B cell (primary cell): ENCODE measurements at regions not wholly inside any gene's neighbourhood (a gene's known extent, or its start where the extent isn't known, plus 50 kb on each side); places are given as distances from the start of the nearest gene placed in this dataset.

Experiments used
- ATAC-seq: fragments of 200-7000 bp; cut with Tn5 transposase; one replicate; pipeline ENCODE4 v1.10.0; 2021; ENCODE audit warnings: low read depth, mild to moderate bottlenecking, moderate number of reproducible peaks, moderate library complexity
- CTCF ChIA-PET: fragments of 350-600 bp; sonication (Branson Sonifier 250); formaldehyde crosslinking; loops from one replicate; lab custom pipeline; 2021; ENCODE audit warnings: antibody characterized with exemption, inconsistent platforms; lab: Charles Lee
- POLR2A ChIA-PET: fragments of 350-600 bp; sonication (Branson Sonifier 250); formaldehyde crosslinking; loops from one replicate; lab custom pipeline; 2021; ENCODE audit warnings: antibody characterized with exemption; lab: Charles Lee
- DNase-seq: peaks from one replicate; pipeline ENCODE4 v3.0.0; 2013
- H2AFZ ChIP-seq: 2 replicates; pipeline ENCODE4 v1.6.1; 2012; ENCODE audit warnings: mild to moderate bottlenecking, low read depth, low read length; ENCODE audit not compliant: insufficient read depth, poor library complexity, severe bottlenecking
- H3K27ac ChIP-seq, 2 donors: 1 replicate in 1 of 2; 2 replicates in 1 of 2; pipeline ENCODE4 v1.5.1; 2012 to 2013; ENCODE audit warnings: low read length in 2 of 2, mild to moderate bottlenecking in 2 of 2, moderate library complexity in 1 of 2
- H3K27me3 ChIP-seq, 4 experiments: fragments of 200-600 bp in 1 of 4; sonication (generic) in 1 of 4; replicated peaks in 1 of 4; 1 replicate in 2 of 4; 2 replicates in 2 of 4; pipeline versions ENCODE4 v1.6.1 to v1.7.0; 2013 to 2016; ENCODE audit warnings: low read length in 3 of 4, mild to moderate bottlenecking in 2 of 4, mixed read lengths in 1 of 4, moderate library complexity in 1 of 4; ENCODE audit not compliant: insufficient read depth in 4 of 4, control insufficient read depth in 3 of 4; ENCODE audit errors: control extremely low read depth in 1 of 4
- H3K36me3 ChIP-seq, 2 experiments: replicated peaks in 1 of 2; 1 replicate in 1 of 2; 2 replicates in 1 of 2; pipeline versions ENCODE4 v1.6.1 to v1.7.1; 2013; ENCODE audit warnings: low read length in 1 of 2; ENCODE audit not compliant: insufficient read depth in 2 of 2, control insufficient read depth in 1 of 2; ENCODE audit errors: control extremely low read depth in 1 of 2, extremely low read depth in 1 of 2
- H3K4me1 ChIP-seq, 2 donors: fragments of 200-600 bp in 1 of 2; sonication (generic) in 1 of 2; 1 replicate in 1 of 2; 2 replicates in 1 of 2; pipeline versions ENCODE4 v1.5.1 to v1.6.1; 2013 to 2017; ENCODE audit warnings: low read length in 2 of 2; ENCODE audit not compliant: control insufficient read depth in 2 of 2, insufficient read depth in 2 of 2
- H3K4me2 ChIP-seq: replicated peaks from 2 replicates; pipeline ENCODE3; 2012; ENCODE audit warnings: mild to moderate bottlenecking, low read depth, low read length; ENCODE audit not compliant: poor library complexity, severe bottlenecking
- H3K4me3 ChIP-seq, 5 experiments: fragments of 200-600 bp in 1 of 5; sonication (generic) in 1 of 5; 1 replicate in 3 of 5; 2 replicates in 2 of 5; pipeline versions ENCODE4 v1.5.1 to v1.7.0; 2011 to 2016; ENCODE audit warnings: low read length in 4 of 5, mild to moderate bottlenecking in 4 of 5, low read depth in 2 of 5, control low read depth in 1 of 5, moderate library complexity in 1 of 5; ENCODE audit not compliant: insufficient read depth in 1 of 5; ENCODE audit errors: control extremely low read depth in 1 of 5, extremely low read depth in 1 of 5
- H3K79me2 ChIP-seq: fragments of 200-600 bp; sonication (generic); one replicate; pipeline ENCODE4 v1.6.0; 2016; ENCODE audit warnings: low read length; ENCODE audit not compliant: control insufficient read depth, insufficient read depth
- H3K9ac ChIP-seq: fragments of 200-600 bp; sonication (generic); 2 replicates; pipeline ENCODE4 v1.6.1; 2017; ENCODE audit warnings: mild to moderate bottlenecking, low read length, moderate library complexity
- H3K9me3 ChIP-seq, 3 donors: one replicate each; pipeline versions ENCODE4 v1.6.1 to v1.7.1; 2013; ENCODE audit warnings: low read length in 2 of 3; ENCODE audit not compliant: control insufficient read depth in 2 of 3, insufficient read depth in 1 of 3; ENCODE audit errors: control extremely low read depth in 1 of 3
- H4K20me1 ChIP-seq: 2 replicates; pipeline ENCODE4 v1.6.0; 2012; ENCODE audit warnings: mild to moderate bottlenecking, low read length; ENCODE audit not compliant: insufficient read depth, control insufficient read depth, poor library complexity, severe bottlenecking
- H3K27ac Mint-ChIP-seq: one replicate; pipeline ENCODE4 v1.8.0; 2021; ENCODE audit warnings: mixed read lengths
- H3K27me3 Mint-ChIP-seq: one replicate; pipeline ENCODE4 v1.8.0; 2021; ENCODE audit warnings: mixed read lengths
- H3K4me1 Mint-ChIP-seq: one replicate; pipeline ENCODE4 v1.8.0; 2021; ENCODE audit warnings: mixed read lengths
- H3K4me3 Mint-ChIP-seq: one replicate; pipeline ENCODE4 v1.8.0; 2021; ENCODE audit warnings: mixed read lengths
- H3K9me3 Mint-ChIP-seq: one replicate; pipeline ENCODE4 v1.8.0; 2022; ENCODE audit warnings: mixed read lengths; ENCODE audit not compliant: insufficient read depth
- EZH2 ChIP-seq: IDR thresholded peaks from 2 replicates; pipeline ENCODE4 v1.6.1; 2012; ENCODE audit warnings: borderline replicate concordance, low read depth, mild to moderate bottlenecking, moderate library complexity, low read length; ENCODE audit not compliant: insufficient read depth, poor library complexity, severe bottlenecking
- WGBS: methylation state at CpG from one replicate; pipeline ENCODE4 v1.1.5; 2013; ENCODE audit warnings: missing lambda C conversion rate; ENCODE audit not compliant: insufficient coverage; 5-methylcytosine and 5-hydroxymethylcytosine counted together
- intact Hi-C: fragments of 100-400 bp; cut with micrococcal nuclease; formaldehyde crosslinking; loops from one replicate; pipeline ENCODE4 v1.10.0; 2022
- TF ChIP-seq, protein P1 (sequence below): fragments of 200-600 bp; IDR thresholded peaks from one replicate; pipeline ENCODE4 v1.8.0; 2022; ENCODE audit warnings: antibody characterized with exemption, mild to moderate bottlenecking

DNA sequence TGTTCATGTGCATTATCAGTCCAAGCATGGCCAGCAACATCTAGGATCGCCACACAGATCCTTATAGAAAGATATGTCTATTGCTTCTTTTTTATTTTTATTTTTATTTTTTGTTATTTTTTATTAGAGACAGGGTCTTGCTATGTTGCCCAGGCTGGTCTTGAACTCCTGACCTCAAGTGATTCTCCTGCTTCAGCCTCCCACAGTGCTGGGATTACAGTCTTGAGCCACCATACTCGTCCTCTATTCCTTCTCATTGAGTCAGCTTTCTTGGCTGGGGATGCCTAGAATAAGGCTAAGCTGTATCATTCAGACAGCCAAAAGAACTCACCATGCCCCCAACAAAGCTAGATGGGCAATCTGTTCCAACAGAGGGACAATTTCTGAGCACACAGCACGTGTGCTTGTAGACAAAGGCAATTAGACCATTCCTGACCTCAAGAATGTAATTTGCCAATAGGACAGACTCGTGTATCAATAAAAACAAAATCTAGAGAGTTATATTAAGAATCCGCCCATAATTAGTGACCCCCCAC lies 264.0 kb upstream of the NEBL start:
- Mint-ChIP-seq H3K9me3 (peaks cover 2% of the 10 kb centered on the region), H3K27me3 (no peaks in the 10 kb centered on the region), H3K4me3 (no peak overlapping the region), H3K4me1 (no peaks in the 10 kb centered on the region), H3K27ac (no peak overlapping the region)
- Histone ChIP-seq H2AFZ (no peak overlapping the region), H3K4me2 (no peak overlapping the region), H3K79me2 (no peaks in the 10 kb centered on the region), H3K27me3 (no peaks in the 10 kb centered on the region), H3K27ac (no peak overlapping the region), H3K4me3 (no peak overlapping the region), H4K20me1 (no peaks in the 10 kb centered on the region), H3K9ac (no peak overlapping the region), H3K36me3 (no peaks in the 10 kb centered on the region), H3K4me1 (no peaks in the 10 kb centered on the region), H3K9me3 (no peaks in the 10 kb centered on the region)
- WGBS = no CpG with 5 or more reads among the region's 5 CpGs
- no peak for DNase-seq
- ChIA-PET POLR2A (no interaction called here), CTCF (no interaction called here)
- no peak for ATAC-seq
- TF ChIP-seq, protein P1, sequence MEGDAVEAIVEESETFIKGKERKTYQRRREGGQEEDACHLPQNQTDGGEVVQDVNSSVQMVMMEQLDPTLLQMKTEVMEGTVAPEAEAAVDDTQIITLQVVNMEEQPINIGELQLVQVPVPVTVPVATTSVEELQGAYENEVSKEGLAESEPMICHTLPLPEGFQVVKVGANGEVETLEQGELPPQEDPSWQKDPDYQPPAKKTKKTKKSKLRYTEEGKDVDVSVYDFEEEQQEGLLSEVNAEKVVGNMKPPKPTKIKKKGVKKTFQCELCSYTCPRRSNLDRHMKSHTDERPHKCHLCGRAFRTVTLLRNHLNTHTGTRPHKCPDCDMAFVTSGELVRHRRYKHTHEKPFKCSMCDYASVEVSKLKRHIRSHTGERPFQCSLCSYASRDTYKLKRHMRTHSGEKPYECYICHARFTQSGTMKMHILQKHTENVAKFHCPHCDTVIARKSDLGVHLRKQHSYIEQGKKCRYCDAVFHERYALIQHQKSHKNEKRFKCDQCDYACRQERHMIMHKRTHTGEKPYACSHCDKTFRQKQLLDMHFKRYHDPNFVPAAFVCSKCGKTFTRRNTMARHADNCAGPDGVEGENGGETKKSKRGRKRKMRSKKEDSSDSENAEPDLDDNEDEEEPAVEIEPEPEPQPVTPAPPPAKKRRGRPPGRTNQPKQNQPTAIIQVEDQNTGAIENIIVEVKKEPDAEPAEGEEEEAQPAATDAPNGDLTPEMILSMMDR = no peak
- no peak for TF ChIP-seq EZH2
- intact Hi-C loops = no loop called here

DNA sequence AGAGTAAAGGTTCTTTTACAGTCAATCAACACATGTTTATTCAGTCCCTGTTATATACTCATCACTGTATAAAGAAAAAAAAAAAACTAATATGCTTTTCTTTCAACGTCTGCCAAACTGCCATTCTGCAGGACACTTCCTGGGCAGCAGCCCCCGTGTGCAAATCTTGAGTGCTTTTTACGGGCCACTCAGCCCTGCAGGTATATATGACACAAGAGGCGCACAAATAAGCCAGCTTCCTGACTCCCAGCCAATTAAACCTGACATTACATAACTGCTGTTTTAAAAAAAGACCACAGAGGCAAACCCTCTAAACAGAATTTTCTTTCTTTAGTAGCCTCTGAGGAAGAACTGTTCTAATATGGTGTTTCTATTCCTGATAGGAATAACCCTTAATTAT lies 263.0 kb upstream of the NEBL start:
- Histone ChIP-seq H2AFZ (no peak overlapping the region), H3K9me3 (no peaks in the 10 kb centered on the region), H4K20me1 (no peaks in the 10 kb centered on the region), H3K27ac (no peak overlapping the region), H3K36me3 (no peaks in the 10 kb centered on the region), H3K9ac (no peak overlapping the region), H3K4me2 (no peak overlapping the region), H3K4me1 (no peaks in the 10 kb centered on the region), H3K79me2 (no peaks in the 10 kb centered on the region), H3K4me3 (no peak overlapping the region), H3K27me3 (no peaks in the 10 kb centered on the region)
- Mint-ChIP-seq H3K9me3 (peaks cover 2% of the 10 kb centered on the region), H3K4me3 (no peak overlapping the region), H3K27me3 (no peaks in the 10 kb centered on the region), H3K4me1 (no peaks in the 10 kb centered on the region), H3K27ac (no peak overlapping the region)
- no peak for DNase-seq
- intact Hi-C loops = no loop called here
- POLR2A ChIA-PET = no interaction called here
- 56% methylated on average over 3 of the region's 4 CpGs for WGBS
- no peak for ATAC-seq
- TF ChIP-seq EZH2 = no peak
- TF ChIP-seq, protein P1 = no peak
- CTCF ChIA-PET = no interaction called here
